ENCODE measurements at regions not wholly inside any gene's neighbourhood (a gene's known extent, or its start where the extent isn't known, plus 50 kb on each side); places are given as distances from the start of the nearest gene placed in this dataset.

- DNase-seq, result no peak
- Histone ChIP-seq H3K27ac (no peak overlapping the region), H3K4me3 (no peak overlapping the region), H3K9me3 (no peaks in the 10 kb centered on the region), H3K27me3 (no peaks in the 10 kb centered on the region), H3K36me3 (no peaks in the 10 kb centered on the region), H3K4me1 (no peaks in the 10 kb centered on the region)
- TF ChIP-seq POLR2A (IDR thresholded peaks at IDR 0.05), result no peak
- TF ChIP-seq, protein P1, sequence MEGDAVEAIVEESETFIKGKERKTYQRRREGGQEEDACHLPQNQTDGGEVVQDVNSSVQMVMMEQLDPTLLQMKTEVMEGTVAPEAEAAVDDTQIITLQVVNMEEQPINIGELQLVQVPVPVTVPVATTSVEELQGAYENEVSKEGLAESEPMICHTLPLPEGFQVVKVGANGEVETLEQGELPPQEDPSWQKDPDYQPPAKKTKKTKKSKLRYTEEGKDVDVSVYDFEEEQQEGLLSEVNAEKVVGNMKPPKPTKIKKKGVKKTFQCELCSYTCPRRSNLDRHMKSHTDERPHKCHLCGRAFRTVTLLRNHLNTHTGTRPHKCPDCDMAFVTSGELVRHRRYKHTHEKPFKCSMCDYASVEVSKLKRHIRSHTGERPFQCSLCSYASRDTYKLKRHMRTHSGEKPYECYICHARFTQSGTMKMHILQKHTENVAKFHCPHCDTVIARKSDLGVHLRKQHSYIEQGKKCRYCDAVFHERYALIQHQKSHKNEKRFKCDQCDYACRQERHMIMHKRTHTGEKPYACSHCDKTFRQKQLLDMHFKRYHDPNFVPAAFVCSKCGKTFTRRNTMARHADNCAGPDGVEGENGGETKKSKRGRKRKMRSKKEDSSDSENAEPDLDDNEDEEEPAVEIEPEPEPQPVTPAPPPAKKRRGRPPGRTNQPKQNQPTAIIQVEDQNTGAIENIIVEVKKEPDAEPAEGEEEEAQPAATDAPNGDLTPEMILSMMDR (IDR thresholded peaks at IDR 0.05), result no peak
- intact Hi-C loops (cut with DNase I), result no loop called here
- 37% methylated on average over 4 of the region's 4 CpGs for whole genome bisulfite sequencing (ENCODE audit: insufficient coverage, low coverage, low lambda C conversion rate, missing lambda C conversion rate)
- no peak for ATAC-seq
Observed at GRCh38 chr13:107976628-107977027, 238.7 kb downstream of the LIG4 start.

GRCh38 chr13:107974409-107974808 lies 240.9 kb downstream of the LIG4 start:
- no peak for DNase-seq
- no peak for ATAC-seq
- Histone ChIP-seq H3K36me3 (no peaks in the 10 kb centered on the region), H3K4me3 (no peak overlapping the region), H3K9me3 (no peaks in the 10 kb centered on the region), H3K27ac (no peak overlapping the region), H3K27me3 (no peaks in the 10 kb centered on the region), H3K4me1 (no peaks in the 10 kb centered on the region)
- intact Hi-C loops (cut with DNase I), result no loop called here
- TF ChIP-seq, protein P1 (IDR thresholded peaks at IDR 0.05), result no peak
- TF ChIP-seq POLR2A (IDR thresholded peaks at IDR 0.05), result no peak
- WGBS (ENCODE audit: insufficient coverage, low coverage, low lambda C conversion rate, missing lambda C conversion rate), result 42% methylated on average over 2 of the region's 2 CpGs

DNA sequence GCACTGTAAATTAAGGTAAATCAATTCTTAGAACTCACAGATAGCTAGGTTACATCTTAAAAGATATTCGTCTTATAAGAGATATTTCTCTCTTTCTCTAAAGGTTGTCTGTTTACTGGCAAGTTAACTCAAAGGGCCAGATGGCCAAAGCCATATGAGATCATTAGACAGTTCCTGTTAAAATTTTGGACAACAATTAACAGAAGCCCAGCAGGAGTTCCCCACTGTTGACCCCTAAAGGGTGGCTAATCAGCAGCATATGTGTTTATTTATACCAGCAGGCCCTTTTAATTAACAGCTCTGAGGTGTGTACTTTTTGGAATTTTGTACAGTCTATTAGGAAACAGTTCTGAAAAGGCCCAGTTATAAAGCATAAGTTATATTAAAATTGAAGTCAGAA lies 245.8 kb downstream of the LIG4 start:
- 43% methylated on average over 1 of the region's 1 CpG for WGBS (ENCODE audit: insufficient coverage, low coverage, low lambda C conversion rate, missing lambda C conversion rate)
- Histone ChIP-seq H3K4me1 (no peaks in the 10 kb centered on the region), H3K27me3 (no peaks in the 10 kb centered on the region), H3K36me3 (no peaks in the 10 kb centered on the region), H3K9me3 (no peaks in the 10 kb centered on the region), H3K4me3 (no peak overlapping the region), H3K27ac (no peak overlapping the region)
- intact Hi-C loops (cut with DNase I), result no loop called here
- ATAC-seq (no peak), DNase-seq (no peak)
- TF ChIP-seq, protein P1 (IDR thresholded peaks at IDR 0.05), result no peak
- no peak for TF ChIP-seq POLR2A (IDR thresholded peaks at IDR 0.05)

- intact Hi-C loops (cut with DNase I), result no loop called here
- H3K4me3 ChIP-seq, result no peak overlapping the region
- no peak for DNase-seq
- H3K9me3 ChIP-seq, result no peaks in the 10 kb centered on the region
- ATAC-seq, result no peak
- TF ChIP-seq POLR2A (IDR thresholded peaks at IDR 0.05), result no peak
- TF ChIP-seq, protein P1 (IDR thresholded peaks at IDR 0.05), result no peak
- H3K27me3 ChIP-seq, result no peaks in the 10 kb centered on the region
- no peaks in the 10 kb centered on the region for H3K36me3 ChIP-seq
- H3K27ac ChIP-seq, result no peak overlapping the region
- 77% methylated on average over 1 of the region's 1 CpG for WGBS (ENCODE audit: insufficient coverage, low coverage, low lambda C conversion rate, missing lambda C conversion rate)
- H3K4me1 ChIP-seq, result no peaks in the 10 kb centered on the region
Observed at GRCh38 chr13:107968470-107968869, 246.9 kb downstream of the LIG4 start.

- intact Hi-C loops (cut with DNase I), result no loop called here
- Histone ChIP-seq H3K4me1 (no peaks in the 10 kb centered on the region), H3K36me3 (no peaks in the 10 kb centered on the region), H3K27me3 (no peaks in the 10 kb centered on the region), H3K27ac (no peak overlapping the region), H3K4me3 (no peak overlapping the region), H3K9me3 (no peaks in the 10 kb centered on the region)
- ATAC-seq (no peak), DNase-seq (no peak)
- 34% methylated on average over 5 of the region's 5 CpGs for WGBS (ENCODE audit: insufficient coverage, low coverage, low lambda C conversion rate, missing lambda C conversion rate)
- TF ChIP-seq POLR2A (IDR thresholded peaks at IDR 0.05), result no peak
Observed at GRCh38 chr13:107964395-107964794, 250.9 kb downstream of the LIG4 start.
